Right cardiac atrium (tissue), 5 donors: ENCODE measurements at regions not wholly inside any gene's neighbourhood (a gene's known extent, or its start where the extent isn't known, plus 50 kb on each side); places are given as distances from the start of the nearest gene placed in this dataset.
"Not testable (repeated sequence)": the region's sequence is repeated elsewhere in the genome, so short reads cannot be mapped to it uniquely, and the experiment has no call there.

Experiments
- ATAC-seq, 2 donors: fragments of 200-7000 bp; cut with Tn5 transposase; one replicate each; pipeline versions ENCODE4 v1.8.0 to v1.9.1; 2020; ENCODE audit warnings: moderate library complexity in 2 of 2, mild to moderate bottlenecking in 1 of 2
- DNase-seq, 3 donors: peaks; one replicate each; pipeline ENCODE4 v3.0.0-alpha.2; 2020
- H3K27ac ChIP-seq: one replicate; pipeline ENCODE4 v1.5.1; 2013; ENCODE audit warnings: mild to moderate bottlenecking, low read length, control low read depth, moderate library complexity
- H3K27me3 ChIP-seq: one replicate; pipeline ENCODE4 v1.6.1; 2013; ENCODE audit not compliant: control insufficient read depth, insufficient read depth
- H3K4me1 ChIP-seq: one replicate; pipeline ENCODE4 v1.6.1; 2013; ENCODE audit warnings: low read length; ENCODE audit not compliant: control insufficient read depth, insufficient read depth
- H3K4me3 ChIP-seq: one replicate; pipeline ENCODE4 v1.5.1; 2013; ENCODE audit warnings: low read length, control low read depth
- H3K9me3 ChIP-seq: one replicate; pipeline ENCODE4 v1.6.1; 2013; ENCODE audit warnings: low read length; ENCODE audit not compliant: control insufficient read depth
- WGBS: extraction: QIAGEN DNeasy Blood & Tissue Kit; methylation state at CpG from one replicate; pipeline ENCODE4 v1.1.7; 2013; 5-methylcytosine and 5-hydroxymethylcytosine counted together
- intact Hi-C, 4 donors: fragments of 100-400 bp; cut with DNase I; formaldehyde crosslinking; loops; one replicate each; pipeline versions ENCODE4 v1.11.0 to v1.14.0; 2022 to 2023
- donor health status: healthy with polysubstance abuse.
- donor health status: DM: no; HTN: yes; CAD: no.
- donor health status: DM: no; HTN: no; CAD: no.
- donor health status: DM: no; HTN: yes; CAD: no; lungs with severe emphysema.
- donor health status: DM: yes; HTN: yes; CAD: no.

DNA sequence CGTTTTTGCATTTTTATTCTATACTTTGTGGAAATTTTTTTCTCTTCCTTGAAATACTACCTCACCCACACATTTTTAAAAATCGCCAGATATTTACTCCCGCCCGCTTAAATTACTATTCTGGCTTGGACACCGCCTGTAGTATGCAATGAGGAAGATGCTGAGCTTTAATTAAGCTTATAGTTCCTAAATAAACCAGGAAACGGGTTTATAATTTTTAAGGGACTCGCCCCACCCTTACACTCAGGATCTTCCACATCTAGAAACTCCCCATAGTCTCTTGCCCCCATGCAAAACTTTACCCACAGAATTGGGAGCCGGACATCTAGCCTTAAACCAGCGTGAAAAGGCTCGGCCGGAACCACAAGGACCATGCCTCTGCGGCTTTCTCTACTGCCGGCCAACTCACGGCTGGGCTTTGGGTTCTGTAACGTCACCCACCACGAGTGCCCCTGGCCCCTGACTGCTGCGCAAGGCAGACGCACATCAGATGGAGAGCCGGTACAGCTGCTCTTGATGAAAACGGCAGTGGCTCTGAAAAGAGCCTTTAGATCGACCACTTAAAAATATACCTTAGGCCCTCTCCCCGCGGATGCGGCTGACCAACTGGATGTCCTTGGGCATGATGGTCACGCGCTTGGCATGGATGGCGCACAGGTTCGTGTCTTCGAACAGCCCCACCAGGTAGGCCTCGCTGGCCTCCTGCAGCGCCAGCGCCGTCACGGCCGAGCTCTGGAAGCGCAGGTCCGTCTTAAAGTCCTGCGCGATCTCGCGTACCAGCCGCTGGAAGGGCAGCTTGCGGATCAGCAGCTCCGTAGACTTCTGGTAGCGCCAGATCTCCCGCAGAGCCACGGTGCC is 66.3 kb downstream of the FAM72B start:
- peak overlapping the region; percentile 43 for H3K27ac ChIP-seq
- H3K4me3 ChIP-seq, result peak overlapping the region; percentile 50
- H3K4me1 ChIP-seq, H3K27me3 ChIP-seq, H3K9me3 ChIP-seq, intact Hi-C loops: not testable (repeated sequence)
- ATAC-seq (peak; percentile 65 to 78), DNase-seq (peak; percentile 18 to 68 (median 65))
- 3% methylated on average over 40 of the region's 47 CpGs for WGBS
